OCI-LY1 (cell line): ENCODE measurements at regions not wholly inside any gene's neighbourhood (a gene's known extent, or its start where the extent isn't known, plus 50 kb on each side); places are given as distances from the start of the nearest gene placed in this dataset.

Source experiments
- H2AFZ ChIP-seq: fragments of 200-600 bp; sonication (generic), shearing (Covaris generic); 2 replicates; pipeline ENCODE4 v1.6.0; 2014; ENCODE audit warnings: antibody characterized with exemption, mild to moderate bottlenecking, low read length
- H3F3A ChIP-seq: fragments of 200-600 bp; sonication (generic), shearing (Covaris generic); 2 replicates; pipeline ENCODE4 v1.6.0; 2014; ENCODE audit warnings: mild to moderate bottlenecking, antibody characterized with exemption, low read length, moderate library complexity; ENCODE audit not compliant: insufficient read depth
- H3K27ac ChIP-seq: fragments of 200-600 bp; sonication (generic); 2 replicates; pipeline ENCODE4 v1.5.1; 2014; ENCODE audit warnings: low read length, mixed run types, mild to moderate bottlenecking, low read depth; ENCODE audit not compliant: poor library complexity, severe bottlenecking
- H3K27me3 ChIP-seq: fragments of 200-600 bp; sonication (generic); 2 replicates; pipeline ENCODE4 v1.6.0; 2014; ENCODE audit warnings: antibody characterized with exemption, mild to moderate bottlenecking, low read length, moderate library complexity; ENCODE audit not compliant: insufficient read depth
- H3K36me3 ChIP-seq: fragments of 200-600 bp; sonication (generic); 2 replicates; pipeline ENCODE4 v1.6.1; 2014; ENCODE audit warnings: mild to moderate bottlenecking, antibody characterized with exemption, low read length, moderate library complexity, mixed read lengths; ENCODE audit not compliant: insufficient read depth
- H3K4me1 ChIP-seq: fragments of 200-600 bp; sonication (generic); 2 replicates; pipeline ENCODE4 v1.5.1; 2014; ENCODE audit warnings: mild to moderate bottlenecking, low read length, moderate library complexity; ENCODE audit not compliant: insufficient read depth, severe bottlenecking
- H3K4me2 ChIP-seq: fragments of 200-600 bp; sonication (generic), shearing (Covaris generic); 2 replicates; pipeline ENCODE4 v1.6.1; 2014; ENCODE audit warnings: low read length
- H3K4me3 ChIP-seq: fragments of 200-600 bp; sonication (generic); 2 replicates; pipeline ENCODE4 v1.5.1; 2014; ENCODE audit warnings: low read length, low read depth, mild to moderate bottlenecking, mixed read lengths; ENCODE audit not compliant: poor library complexity, severe bottlenecking
- H3K79me2 ChIP-seq: fragments of 200-600 bp; shearing (Covaris generic); 2 replicates; pipeline ENCODE4 v1.6.1; 2016; ENCODE audit warnings: mixed run types, low read length, mixed read lengths; ENCODE audit not compliant: insufficient read depth
- H3K9ac ChIP-seq: fragments of 200-600 bp; sonication (generic), shearing (Covaris generic); 2 replicates; pipeline ENCODE4 v1.6.1; 2014; ENCODE audit warnings: mild to moderate bottlenecking, low read length, mixed read lengths
- H3K9me2 ChIP-seq: fragments of 200-600 bp; sonication (generic), shearing (Covaris generic); 2 replicates; pipeline ENCODE4 v1.6.1; 2014; ENCODE audit warnings: low read depth, mild to moderate bottlenecking, low read length, mixed read lengths
- H3K9me3 ChIP-seq: fragments of 200-600 bp; shearing (Covaris generic); 2 replicates; pipeline ENCODE4 v1.6.1; 2014; ENCODE audit warnings: low read length, mixed read lengths
- H4K20me1 ChIP-seq: fragments of 200-600 bp; sonication (generic), shearing (Covaris generic); 2 replicates; pipeline ENCODE4 v1.6.0; 2016; ENCODE audit warnings: mild to moderate bottlenecking, low read length; ENCODE audit not compliant: insufficient read depth
- EZH2 ChIP-seq: fragments of 200-600 bp; sonication (generic), shearing (Covaris generic); IDR thresholded peaks from 2 replicates; pipeline ENCODE4 v1.8.0; 2017; ENCODE audit warnings: borderline replicate concordance, mixed run types, mild to moderate bottlenecking, antibody characterized with exemption, low read length, moderate library complexity, mixed read lengths
- TF ChIP-seq, protein P1 (sequence below): fragments of 200-600 bp; sonication (generic), shearing (Covaris generic); IDR thresholded peaks from 2 replicates; pipeline ENCODE4 v1.5.1; 2017; ENCODE audit warnings: mild to moderate bottlenecking, antibody characterized with exemption, low read length, moderate library complexity, mixed read lengths

DNA sequence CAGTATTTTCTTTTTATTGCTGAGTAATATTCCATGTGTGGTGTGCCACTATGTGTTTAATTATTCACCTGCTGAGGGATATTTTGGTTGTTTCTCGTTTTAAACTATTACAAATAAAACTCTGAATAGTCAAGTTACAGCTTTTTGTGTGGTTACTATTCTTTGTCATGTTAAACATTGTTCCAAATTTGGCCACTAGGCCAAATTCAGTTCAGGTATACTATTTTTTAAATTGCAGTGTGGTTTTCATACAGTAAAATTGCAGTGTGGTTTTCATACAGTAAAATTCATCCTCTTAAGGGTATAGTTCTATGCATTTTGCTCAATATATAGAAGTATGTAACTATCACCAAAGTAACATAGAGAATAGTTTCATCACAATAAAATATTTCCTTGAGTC is 97.4 kb upstream of the FAM3C start:
- no peaks in the 10 kb centered on the region for H3K36me3 ChIP-seq
- H2AFZ ChIP-seq, result no peak overlapping the region
- TF ChIP-seq, protein P1, sequence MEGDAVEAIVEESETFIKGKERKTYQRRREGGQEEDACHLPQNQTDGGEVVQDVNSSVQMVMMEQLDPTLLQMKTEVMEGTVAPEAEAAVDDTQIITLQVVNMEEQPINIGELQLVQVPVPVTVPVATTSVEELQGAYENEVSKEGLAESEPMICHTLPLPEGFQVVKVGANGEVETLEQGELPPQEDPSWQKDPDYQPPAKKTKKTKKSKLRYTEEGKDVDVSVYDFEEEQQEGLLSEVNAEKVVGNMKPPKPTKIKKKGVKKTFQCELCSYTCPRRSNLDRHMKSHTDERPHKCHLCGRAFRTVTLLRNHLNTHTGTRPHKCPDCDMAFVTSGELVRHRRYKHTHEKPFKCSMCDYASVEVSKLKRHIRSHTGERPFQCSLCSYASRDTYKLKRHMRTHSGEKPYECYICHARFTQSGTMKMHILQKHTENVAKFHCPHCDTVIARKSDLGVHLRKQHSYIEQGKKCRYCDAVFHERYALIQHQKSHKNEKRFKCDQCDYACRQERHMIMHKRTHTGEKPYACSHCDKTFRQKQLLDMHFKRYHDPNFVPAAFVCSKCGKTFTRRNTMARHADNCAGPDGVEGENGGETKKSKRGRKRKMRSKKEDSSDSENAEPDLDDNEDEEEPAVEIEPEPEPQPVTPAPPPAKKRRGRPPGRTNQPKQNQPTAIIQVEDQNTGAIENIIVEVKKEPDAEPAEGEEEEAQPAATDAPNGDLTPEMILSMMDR, result peak; percentile 20; the same call in 1 of the 2 replicates
- TF ChIP-seq EZH2, result no peak
- no peak overlapping the region for H3K9ac ChIP-seq
- no peaks in the 10 kb centered on the region for H3K9me2 ChIP-seq
- no peaks in the 10 kb centered on the region for H3F3A ChIP-seq
- no peak overlapping the region for H3K27ac ChIP-seq
- no peaks in the 10 kb centered on the region for H3K27me3 ChIP-seq
- no peaks in the 10 kb centered on the region for H3K79me2 ChIP-seq
- H3K4me1 ChIP-seq, result no peaks in the 10 kb centered on the region
- no peak overlapping the region for H3K4me3 ChIP-seq
- H3K9me3 ChIP-seq, result no peaks in the 10 kb centered on the region
- no peaks in the 10 kb centered on the region for H4K20me1 ChIP-seq
- H3K4me2 ChIP-seq, result no peak overlapping the region

DNA sequence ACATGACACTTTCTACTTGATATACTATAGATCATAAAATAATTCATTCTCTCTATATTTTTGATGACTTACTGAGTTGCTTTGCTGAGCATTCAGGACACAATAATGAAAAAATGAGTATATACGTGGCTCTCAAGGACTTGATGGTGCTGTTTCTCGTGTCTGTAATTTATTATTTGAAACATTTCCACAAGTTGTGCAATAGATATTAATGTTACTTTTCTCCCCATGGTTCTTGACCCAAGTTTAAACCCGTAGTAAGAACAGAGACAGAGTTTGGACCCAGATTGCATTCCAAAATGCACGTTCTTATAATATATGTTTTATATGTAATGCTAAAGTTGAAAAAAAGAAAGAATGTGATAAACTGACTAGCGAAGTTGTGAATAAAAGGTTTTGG is 94.2 kb upstream of the FAM3C start:
- Histone ChIP-seq H3K4me2 (no peak overlapping the region), H3K36me3 (no peaks in the 10 kb centered on the region), H3K79me2 (no peaks in the 10 kb centered on the region), H3K4me3 (no peak overlapping the region), H3K4me1 (no peaks in the 10 kb centered on the region), H3K9me2 (no peaks in the 10 kb centered on the region), H3K27me3 (no peaks in the 10 kb centered on the region), H3K27ac (no peak overlapping the region), H3F3A (no peaks in the 10 kb centered on the region), H4K20me1 (no peaks in the 10 kb centered on the region), H2AFZ (no peak overlapping the region), H3K9me3 (no peaks in the 10 kb centered on the region), H3K9ac (no peak overlapping the region)
- no peak for TF ChIP-seq EZH2
- TF ChIP-seq, protein P1, result no peak

DNA sequence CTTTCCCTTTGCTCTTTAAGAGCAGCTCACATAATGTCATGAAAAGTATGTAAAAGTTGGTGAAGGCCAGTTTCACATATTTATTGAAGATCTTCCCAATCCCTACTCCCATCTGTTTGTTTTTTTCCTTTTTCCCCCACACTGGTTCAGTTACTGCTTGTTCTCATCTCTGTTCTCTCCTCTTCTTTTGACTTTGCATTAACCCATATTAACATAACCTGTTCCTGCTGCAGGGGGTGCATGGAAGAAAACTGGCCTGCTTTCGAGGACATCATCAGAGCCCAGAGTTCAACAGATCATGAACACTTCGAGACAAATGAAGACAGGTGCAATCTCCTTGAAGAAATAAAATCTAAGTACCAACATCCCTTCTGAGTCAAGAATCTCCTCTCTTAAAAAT is 93.3 kb upstream of the FAM3C start:
- no peak for TF ChIP-seq EZH2
- TF ChIP-seq, protein P1, result no peak
- Histone ChIP-seq H3K36me3 (no peaks in the 10 kb centered on the region), H3K4me3 (no peak overlapping the region), H3F3A (no peaks in the 10 kb centered on the region), H3K27ac (no peak overlapping the region), H3K79me2 (no peaks in the 10 kb centered on the region), H3K4me1 (no peaks in the 10 kb centered on the region), H3K9me3 (no peaks in the 10 kb centered on the region), H3K27me3 (no peaks in the 10 kb centered on the region), H3K9ac (no peak overlapping the region), H4K20me1 (no peaks in the 10 kb centered on the region), H3K9me2 (no peaks in the 10 kb centered on the region), H2AFZ (no peak overlapping the region), H3K4me2 (no peak overlapping the region)
